Smooth muscle cell (in vitro differentiated cells): ENCODE measurements at regions not wholly inside any gene's neighbourhood (a gene's known extent, or its start where the extent isn't known, plus 50 kb on each side); places are given as distances from the start of the nearest gene placed in this dataset.

Experiments used
- DNase-seq: peaks from one replicate; lab custom pipeline; 2025; ENCODE audit not compliant: unreplicated experiment; lab: John Stamatoyannopoulos, UW
- H2AFZ ChIP-seq: fragments of 200-600 bp; sonication (generic); 2 replicates; pipeline ENCODE4 v1.6.0; 2016; ENCODE audit warnings: antibody characterized with exemption, low read depth, mild to moderate bottlenecking
- H3F3A ChIP-seq: fragments of 200-600 bp; sonication (generic); 2 replicates; pipeline ENCODE4 v1.6.0; 2017; ENCODE audit warnings: antibody characterized with exemption, low read depth
- H3K27ac ChIP-seq: fragments of 200-600 bp; sonication (generic); 2 replicates; pipeline ENCODE4 v1.5.1; 2016; ENCODE audit warnings: low read depth, mild to moderate bottlenecking
- H3K27me3 ChIP-seq: fragments of 200-600 bp; sonication (generic); 2 replicates; pipeline ENCODE4 v1.6.1; 2016; ENCODE audit warnings: low read depth, mild to moderate bottlenecking
- H3K36me3 ChIP-seq: fragments of 200-600 bp; sonication (generic); 2 replicates; pipeline ENCODE4 v1.5.1; 2016; ENCODE audit warnings: low read depth
- H3K4me1 ChIP-seq: fragments of 200-600 bp; sonication (generic); 2 replicates; pipeline ENCODE4 v1.5.1; 2016; ENCODE audit warnings: low read depth
- H3K4me2 ChIP-seq: fragments of 200-600 bp; sonication (generic); 2 replicates; pipeline ENCODE4 v1.6.0; 2016; ENCODE audit warnings: mild to moderate bottlenecking
- H3K4me3 ChIP-seq: fragments of 200-600 bp; sonication (generic); 2 replicates; pipeline ENCODE4 v1.5.1; 2016; ENCODE audit warnings: mild to moderate bottlenecking
- H3K79me2 ChIP-seq: fragments of 200-600 bp; sonication (generic); 2 replicates; pipeline ENCODE4 v1.6.0; 2016; ENCODE audit warnings: low read depth, mild to moderate bottlenecking
- H3K9ac ChIP-seq: fragments of 200-600 bp; sonication (generic); 2 replicates; pipeline ENCODE4 v1.6.0; 2016; ENCODE audit warnings: low read depth
- H3K9me3 ChIP-seq: fragments of 200-600 bp; sonication (generic); replicated peaks from 2 replicates; pipeline ENCODE4 v1.5.1; 2016; ENCODE audit warnings: low read depth
- H4K20me1 ChIP-seq: fragments of 200-600 bp; sonication (generic); 2 replicates; pipeline ENCODE4 v1.6.0; 2016; ENCODE audit warnings: low read depth
- CTCF ChIP-seq: fragments of 200-600 bp; sonication (generic); IDR thresholded peaks from 2 replicates; pipeline ENCODE4 v1.5.1; 2017; ENCODE audit warnings: borderline replicate concordance, mild to moderate bottlenecking, antibody characterized with exemption; ENCODE audit not compliant: insufficient read depth, poor library complexity, severe bottlenecking
- WGBS: methylation state at CpG from one replicate; pipeline ENCODE4 v1.1.7; 2016; ENCODE audit warnings: low lambda C conversion rate; 5-methylcytosine and 5-hydroxymethylcytosine counted together

- TF ChIP-seq CTCF = no peak
- no peaks in the 10 kb centered on the region for H3K27me3 ChIP-seq
- no peaks in the 10 kb centered on the region for H4K20me1 ChIP-seq
- no peaks in the 10 kb centered on the region for H3K36me3 ChIP-seq
- H3F3A ChIP-seq = no peaks in the 10 kb centered on the region
- no peak overlapping the region for H3K27ac ChIP-seq
- H3K9ac ChIP-seq = no peak overlapping the region
- no peak overlapping the region for H2AFZ ChIP-seq
- H3K4me1 ChIP-seq = no peaks in the 10 kb centered on the region
- H3K9me3 ChIP-seq = no peaks in the 10 kb centered on the region
- 81% methylated on average over 3 of the region's 3 CpGs for WGBS
- no peak overlapping the region for H3K4me3 ChIP-seq
- no peak for DNase-seq
- no peaks in the 10 kb centered on the region for H3K79me2 ChIP-seq
- no peak overlapping the region for H3K4me2 ChIP-seq
Measured at GRCh38 chr6:82419132-82419581, 55.5 kb downstream of the TPBG start.

GRCh38 chr6:82419859-82420258 lies 56.2 kb downstream of the TPBG start:
- Histone ChIP-seq H4K20me1 (no peaks in the 10 kb centered on the region), H2AFZ (no peak overlapping the region), H3K4me3 (no peak overlapping the region), H3K27ac (no peak overlapping the region), H3K27me3 (no peaks in the 10 kb centered on the region), H3K4me2 (no peak overlapping the region), H3K9ac (no peak overlapping the region), H3K4me1 (no peaks in the 10 kb centered on the region), H3K79me2 (no peaks in the 10 kb centered on the region), H3F3A (no peaks in the 10 kb centered on the region), H3K9me3 (no peaks in the 10 kb centered on the region), H3K36me3 (no peaks in the 10 kb centered on the region)
- WGBS = 56% methylated on average over 1 of the region's 1 CpG
- no peak for TF ChIP-seq CTCF
- no peak for DNase-seq

GRCh38 chr6:82430611-82431010 lies 67.0 kb downstream of the TPBG start:
- H3K4me2 ChIP-seq = no peak overlapping the region
- no peaks in the 10 kb centered on the region for H4K20me1 ChIP-seq
- H3K9me3 ChIP-seq = no peaks in the 10 kb centered on the region
- H3K9ac ChIP-seq = no peak overlapping the region
- H3K79me2 ChIP-seq = no peaks in the 10 kb centered on the region
- H3K27ac ChIP-seq = no peak overlapping the region
- H3K27me3 ChIP-seq = no peaks in the 10 kb centered on the region
- no peak overlapping the region for H2AFZ ChIP-seq
- no peaks in the 10 kb centered on the region for H3F3A ChIP-seq
- TF ChIP-seq CTCF = no peak
- no peak overlapping the region for H3K4me3 ChIP-seq
- no peaks in the 10 kb centered on the region for H3K36me3 ChIP-seq
- H3K4me1 ChIP-seq = no peaks in the 10 kb centered on the region
- no peak for DNase-seq

- whole genome bisulfite sequencing = 97% methylated on average over 2 of the region's 2 CpGs
- Histone ChIP-seq H3K27ac (no peak overlapping the region), H3K4me3 (no peak overlapping the region), H2AFZ (no peak overlapping the region), H3K79me2 (no peaks in the 10 kb centered on the region), H3K4me1 (no peaks in the 10 kb centered on the region), H4K20me1 (no peaks in the 10 kb centered on the region), H3K9me3 (no peaks in the 10 kb centered on the region), H3K4me2 (no peak overlapping the region), H3K36me3 (no peaks in the 10 kb centered on the region), H3F3A (no peaks in the 10 kb centered on the region), H3K27me3 (no peaks in the 10 kb centered on the region), H3K9ac (no peak overlapping the region)
- DNase-seq = no peak
- no peak for TF ChIP-seq CTCF
Measured at GRCh38 chr6:82436740-82437139, 73.1 kb downstream of the TPBG start.
